H1 (cell line): ENCODE measurements at regions not wholly inside any gene's neighbourhood (a gene's known extent, or its start where the extent isn't known, plus 50 kb on each side); places are given as distances from the start of the nearest gene placed in this dataset.

Experiments used
- CREB1 ChIP-seq: IDR thresholded peaks from 2 replicates; pipeline ENCODE4 v1.6.1; 2012; ENCODE audit warnings: inconsistent platforms
- E2F6 ChIP-seq: IDR thresholded peaks from 2 replicates; pipeline ENCODE4 v1.6.1; 2012; ENCODE audit warnings: inconsistent platforms
- EGR1 ChIP-seq: IDR thresholded peaks from 2 replicates; pipeline ENCODE4 v1.6.1; 2011; ENCODE audit warnings: low read depth, low read length, borderline replicate concordance
- EP300 ChIP-seq, 2 experiments: IDR thresholded peaks; 1 replicate in 1 of 2; 2 replicates in 1 of 2; pipeline ENCODE4 v1.6.1; 2011 to 2012; ENCODE audit warnings: low read depth in 2 of 2, low read length in 2 of 2, mild to moderate bottlenecking in 2 of 2, borderline replicate concordance in 1 of 2, inconsistent platforms in 1 of 2, moderate library complexity in 1 of 2
- HDAC2 ChIP-seq, 2 experiments: fragments of 300-600 bp in 1 of 2; sonication (generic) in 1 of 2; IDR thresholded peaks; 2 replicates each; pipeline ENCODE4 v1.6.1; 2011 to 2012; ENCODE audit warnings: low read depth in 2 of 2, low read length in 2 of 2, mild to moderate bottlenecking in 2 of 2, moderate library complexity in 2 of 2, borderline replicate concordance in 1 of 2, inconsistent platforms in 1 of 2
- HDAC6 ChIP-seq: IDR thresholded peaks from one replicate; pipeline ENCODE4 v1.7.1; 2012; ENCODE audit warnings: low read depth, mild to moderate bottlenecking, inconsistent platforms, low read length, moderate library complexity
- POLR2A ChIP-seq, 2 experiments: IDR thresholded peaks; 1 replicate in 1 of 2; 2 replicates in 1 of 2; pipeline ENCODE4 v1.6.1; 2011; ENCODE audit warnings: low read depth in 2 of 2, low read length in 2 of 2, mild to moderate bottlenecking in 2 of 2; ENCODE audit errors: control extremely low read depth in 1 of 2
- POLR2AphosphoS5 ChIP-seq: IDR thresholded peaks from 2 replicates; pipeline ENCODE4 v1.6.1; 2011; ENCODE audit warnings: low read depth, low read length
- RFX5 ChIP-seq: IDR thresholded peaks from 2 replicates; pipeline ENCODE4 v1.6.1; 2011; ENCODE audit warnings: low read depth, low read length, improper control_type of control experiment, borderline replicate concordance
- SIN3A ChIP-seq, 2 experiments: IDR thresholded peaks in 1 of 2; conservative IDR thresholded peaks in 1 of 2; 2 replicates each; pipeline ENCODE4 v1.6.1; 2011 to 2012; ENCODE audit warnings: low read length in 2 of 2, improper control_type of control experiment in 1 of 2, low read depth in 1 of 2, mild to moderate bottlenecking in 1 of 2
- SUZ12 ChIP-seq: fragments of 200-600 bp; sonication (generic); IDR thresholded peaks from 2 replicates; pipeline ENCODE4 v1.6.1; 2012; ENCODE audit warnings: mild to moderate bottlenecking, inconsistent platforms, low read length, moderate library complexity, mixed read lengths
- TF ChIP-seq, protein P1 (sequence below), 3 experiments: IDR thresholded peaks; 1 replicate in 2 of 3; 2 replicates in 1 of 3; pipeline versions ENCODE4 v1.5.1 to v1.6.1; 2011; ENCODE audit warnings: low read length in 3 of 3, mild to moderate bottlenecking in 3 of 3, inconsistent platforms in 2 of 3, low read depth in 1 of 3, moderate library complexity in 1 of 3; ENCODE audit not compliant: insufficient read depth in 1 of 3; ENCODE audit errors: control extremely low read depth in 1 of 3
- TF ChIP-seq, protein P2 (sequence below): IDR thresholded peaks from 2 replicates; pipeline ENCODE4 v1.6.1; 2012; ENCODE audit warnings: inconsistent platforms

DNA sequence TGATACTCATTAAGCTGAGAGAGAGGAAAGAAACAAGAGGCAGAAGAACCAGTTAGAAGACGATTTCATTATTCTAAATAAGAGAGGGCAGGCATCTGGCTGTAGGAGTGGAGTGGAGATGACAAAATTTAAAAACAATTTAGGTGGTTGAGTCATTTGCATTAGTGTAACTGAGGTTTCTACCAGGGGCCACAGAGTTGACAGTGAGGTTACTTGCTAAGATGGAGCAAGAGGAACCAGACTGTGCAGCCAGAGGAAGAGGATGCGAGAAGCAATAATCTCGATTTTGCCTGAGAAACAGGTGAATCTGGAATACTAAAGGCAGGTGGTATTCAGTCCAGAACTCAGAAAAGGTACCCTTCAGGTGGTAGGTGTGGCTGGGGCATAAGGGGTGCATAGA, 491.9 kb downstream of the MID1IP1 start:
- TF ChIP-seq RFX5 = no peak
- TF ChIP-seq POLR2A (IDR thresholded peaks at IDR 0.05; ENCODE audit: control extremely low read depth in 1 of 2, low read depth in 2 of 2, low read length in 2 of 2) = no peak
- TF ChIP-seq, protein P1, sequence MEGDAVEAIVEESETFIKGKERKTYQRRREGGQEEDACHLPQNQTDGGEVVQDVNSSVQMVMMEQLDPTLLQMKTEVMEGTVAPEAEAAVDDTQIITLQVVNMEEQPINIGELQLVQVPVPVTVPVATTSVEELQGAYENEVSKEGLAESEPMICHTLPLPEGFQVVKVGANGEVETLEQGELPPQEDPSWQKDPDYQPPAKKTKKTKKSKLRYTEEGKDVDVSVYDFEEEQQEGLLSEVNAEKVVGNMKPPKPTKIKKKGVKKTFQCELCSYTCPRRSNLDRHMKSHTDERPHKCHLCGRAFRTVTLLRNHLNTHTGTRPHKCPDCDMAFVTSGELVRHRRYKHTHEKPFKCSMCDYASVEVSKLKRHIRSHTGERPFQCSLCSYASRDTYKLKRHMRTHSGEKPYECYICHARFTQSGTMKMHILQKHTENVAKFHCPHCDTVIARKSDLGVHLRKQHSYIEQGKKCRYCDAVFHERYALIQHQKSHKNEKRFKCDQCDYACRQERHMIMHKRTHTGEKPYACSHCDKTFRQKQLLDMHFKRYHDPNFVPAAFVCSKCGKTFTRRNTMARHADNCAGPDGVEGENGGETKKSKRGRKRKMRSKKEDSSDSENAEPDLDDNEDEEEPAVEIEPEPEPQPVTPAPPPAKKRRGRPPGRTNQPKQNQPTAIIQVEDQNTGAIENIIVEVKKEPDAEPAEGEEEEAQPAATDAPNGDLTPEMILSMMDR (IDR thresholded peaks at IDR 0.05; ENCODE audit: control extremely low read depth in 1 of 3, insufficient read depth in 1 of 3, low read depth in 1 of 3, low read length in 3 of 3) = no peak
- TF ChIP-seq SIN3A (conservative IDR thresholded peaks at IDR 0.05 in 1 of 2, IDR thresholded peaks at IDR 0.05 in 1 of 2; ENCODE audit: low read depth in 1 of 2, low read length in 2 of 2) = no peak
- TF ChIP-seq, protein P2, sequence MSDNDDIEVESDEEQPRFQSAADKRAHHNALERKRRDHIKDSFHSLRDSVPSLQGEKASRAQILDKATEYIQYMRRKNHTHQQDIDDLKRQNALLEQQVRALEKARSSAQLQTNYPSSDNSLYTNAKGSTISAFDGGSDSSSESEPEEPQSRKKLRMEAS = no peak
- TF ChIP-seq POLR2AphosphoS5 = no peak
- TF ChIP-seq EP300 (IDR thresholded peaks at IDR 0.05; ENCODE audit: borderline replicate concordance in 1 of 2, low read depth in 2 of 2, low read length in 2 of 2) = no peak
- no peak for TF ChIP-seq HDAC6
- TF ChIP-seq HDAC2 (IDR thresholded peaks at IDR 0.05; ENCODE audit: borderline replicate concordance in 1 of 2, low read depth in 2 of 2, low read length in 2 of 2) = no peak
- TF ChIP-seq EGR1 = no peak
- TF ChIP-seq E2F6 = no peak
- TF ChIP-seq SUZ12 = no peak
- no peak for TF ChIP-seq CREB1
